GM23338 (cell line): ENCODE measurements at regions not wholly inside any gene's neighbourhood (a gene's known extent, or its start where the extent isn't known, plus 50 kb on each side); places are given as distances from the start of the nearest gene placed in this dataset.

ENCODE experiments used
- ATAC-seq: fragments of 200-7000 bp; cut with Tn5 transposase; 3 replicates; pipeline ENCODE4 v1.9.1; 2020
- DNase-seq: peaks from one replicate; pipeline ENCODE4 v3.0.0-alpha.2; 2015; ENCODE audit warnings: low spot score
- H2AFZ ChIP-seq: fragments of 200-600 bp; sonication (generic); 2 replicates; pipeline ENCODE4 v1.8.0; 2016; ENCODE audit warnings: antibody characterized with exemption, mild to moderate bottlenecking, moderate library complexity
- H3F3A ChIP-seq: fragments of 200-600 bp; sonication (generic); replicated peaks from 2 replicates; pipeline ENCODE4 v1.8.0; 2017; ENCODE audit warnings: antibody characterized with exemption, mixed run types, low read depth
- H3K27ac ChIP-seq: fragments of 200-600 bp; sonication (generic); 2 replicates; pipeline ENCODE4 v1.6.1; 2016; ENCODE audit warnings: low read depth
- H3K27me3 ChIP-seq: fragments of 200-600 bp; sonication (generic); 2 replicates; pipeline ENCODE4 v1.8.0; 2016; ENCODE audit warnings: mild to moderate bottlenecking, mixed run types, moderate library complexity; ENCODE audit not compliant: insufficient read depth
- H3K36me3 ChIP-seq: fragments of 200-600 bp; sonication (generic); 2 replicates; pipeline ENCODE4 v1.8.0; 2016; ENCODE audit warnings: mild to moderate bottlenecking; ENCODE audit not compliant: insufficient read depth
- H3K4me1 ChIP-seq: fragments of 200-600 bp; sonication (generic); 2 replicates; pipeline ENCODE4 v1.8.0; 2016; ENCODE audit warnings: mild to moderate bottlenecking, moderate library complexity; ENCODE audit not compliant: insufficient read depth
- H3K4me2 ChIP-seq: fragments of 200-600 bp; sonication (generic); 2 replicates; pipeline ENCODE4 v1.7.1; 2017; ENCODE audit warnings: mixed run types
- H3K4me3 ChIP-seq: fragments of 200-600 bp; sonication (generic); 2 replicates; pipeline ENCODE4 v1.6.1; 2016; ENCODE audit warnings: mixed run types
- H3K79me2 ChIP-seq: fragments of 200-600 bp; sonication (generic); replicated peaks from 2 replicates; pipeline ENCODE4 v1.8.0; 2017; ENCODE audit warnings: mild to moderate bottlenecking; ENCODE audit not compliant: insufficient read depth
- H3K9me2 ChIP-seq: fragments of 200-600 bp; sonication (generic); 2 replicates; pipeline ENCODE4 v1.8.0; 2017; ENCODE audit not compliant: insufficient read depth
- H4K20me1 ChIP-seq: fragments of 200-600 bp; sonication (generic); replicated peaks from 2 replicates; pipeline ENCODE4 v1.8.0; 2017; ENCODE audit warnings: mild to moderate bottlenecking; ENCODE audit not compliant: insufficient read depth
- H3K27ac Mint-ChIP-seq: 2 replicates; pipeline ENCODE4 v1.8.0; 2020; ENCODE audit warnings: inconsistent platforms, mild to moderate bottlenecking, moderate library complexity, mixed read lengths
- H3K27me3 Mint-ChIP-seq: 3 replicates; pipeline ENCODE4 v1.8.0; 2022; ENCODE audit warnings: low read depth, mild to moderate bottlenecking, moderate library complexity, mixed read lengths, inconsistent platforms; ENCODE audit not compliant: insufficient read depth, poor library complexity
- H3K36me3 Mint-ChIP-seq: 3 replicates; pipeline ENCODE4 v1.8.0; 2021; ENCODE audit warnings: low read depth, mild to moderate bottlenecking, inconsistent platforms, moderate library complexity, mixed read lengths
- H3K4me1 Mint-ChIP-seq: 3 replicates; pipeline ENCODE4 v1.8.0; 2020; ENCODE audit warnings: mild to moderate bottlenecking, inconsistent platforms, mixed read lengths
- H3K4me3 Mint-ChIP-seq: 3 replicates; pipeline ENCODE4 v1.8.0; 2021; ENCODE audit warnings: moderate library complexity, mild to moderate bottlenecking, inconsistent platforms, mixed read lengths
- H3K9me3 Mint-ChIP-seq: 3 replicates; pipeline ENCODE4 v1.8.0; 2020; ENCODE audit warnings: moderate library complexity, mild to moderate bottlenecking, inconsistent platforms, mixed read lengths
- CREB1 ChIP-seq: fragments of 250-450 bp; sonication (Bioruptor Pico); IDR thresholded peaks from 2 replicates; pipeline ENCODE4 v1.5.0; 2020; ENCODE audit warnings: low read depth, mild to moderate bottlenecking, moderate library complexity
- CTCF ChIP-seq, 2 experiments: fragments of 200-600 bp in 1 of 2; sonication (generic) in 1 of 2; conservative IDR thresholded peaks; 2 replicates each; pipeline versions ENCODE4 v1.5.1 to v1.6.1; 2016 to 2017; ENCODE audit warnings: antibody characterized with exemption in 2 of 2, low read depth in 2 of 2, mild to moderate bottlenecking in 2 of 2, moderate library complexity in 1 of 2
- ETS1 ChIP-seq: IDR thresholded peaks from 2 replicates; pipeline ENCODE4 v1.6.1; 2016; ENCODE audit warnings: antibody characterized with exemption
- EZH2 ChIP-seq: fragments of 200-600 bp; sonication (generic); IDR thresholded peaks from one replicate; pipeline ENCODE4 v1.8.0; 2017; ENCODE audit warnings: antibody characterized with exemption, mild to moderate bottlenecking, low read depth; ENCODE audit not compliant: unreplicated experiment
- EZH2phosphoT487 ChIP-seq: fragments of 200-600 bp; sonication (generic); IDR thresholded peaks from one replicate; pipeline ENCODE4 v1.8.1; 2018; ENCODE audit warnings: antibody characterized with exemption; ENCODE audit not compliant: unreplicated experiment
- JUNB ChIP-seq: IDR thresholded peaks from one replicate; pipeline ENCODE4 v1.6.1; 2016; ENCODE audit warnings: antibody characterized with exemption; ENCODE audit not compliant: unreplicated experiment
- NANOG ChIP-seq: IDR thresholded peaks from 2 replicates; pipeline ENCODE4 v1.6.1; 2016; ENCODE audit warnings: antibody characterized with exemption, borderline replicate concordance
- POLR2AphosphoS5 ChIP-seq: IDR thresholded peaks from 2 replicates; pipeline ENCODE4 v1.6.1; 2016; ENCODE audit warnings: antibody characterized with exemption, low read depth
- REST ChIP-seq: IDR thresholded peaks from one replicate; pipeline ENCODE4 v1.6.1; 2018; ENCODE audit warnings: antibody characterized with exemption; ENCODE audit not compliant: unreplicated experiment
- STAT1 ChIP-seq: IDR thresholded peaks from one replicate; pipeline ENCODE4 v1.6.1; 2016; ENCODE audit warnings: antibody characterized with exemption; ENCODE audit not compliant: unreplicated experiment
- ZNF114 ChIP-seq: fragments of 250-450 bp; sonication (Bioruptor Pico); IDR thresholded peaks from 2 replicates; pipeline ENCODE4 v1.5.0; 2020; ENCODE audit warnings: mild to moderate bottlenecking, moderate library complexity
- ZNF331 ChIP-seq: fragments of 250-450 bp; sonication (Bioruptor Pico); IDR thresholded peaks from 2 replicates; pipeline ENCODE4 v1.5.0; 2020; ENCODE audit warnings: low read depth, mild to moderate bottlenecking, moderate library complexity

GRCh38 chr3:73299184-73299691 is 237.8 kb downstream of the EBLN2 start (continued):
- TF ChIP-seq NANOG = no peak
- no peak for TF ChIP-seq ETS1
- TF ChIP-seq EZH2phosphoT487 = no peak
- no peak for TF ChIP-seq CREB1
- TF ChIP-seq STAT1 = no peak
- TF ChIP-seq ZNF114 (CRISPR knock-in tag) = no peak
- TF ChIP-seq REST = no peak
- TF ChIP-seq JUNB = no peak
- no peak for TF ChIP-seq CTCF (conservative IDR thresholded peaks at IDR 0.05; ENCODE audit: low read depth in 2 of 2)
- TF ChIP-seq POLR2AphosphoS5 = no peak
- no peak for TF ChIP-seq ZNF331 (CRISPR knock-in tag)
- no peak for TF ChIP-seq EZH2

- no peaks in the 10 kb centered on the region for H3K36me3 Mint-ChIP-seq
- H3F3A ChIP-seq = no peaks in the 10 kb centered on the region
- H3K9me2 ChIP-seq = no peaks in the 10 kb centered on the region
- no peaks in the 10 kb centered on the region for H3K4me1 ChIP-seq
- no peaks in the 10 kb centered on the region for H3K9me3 Mint-ChIP-seq
- H3K27me3 Mint-ChIP-seq = no peaks in the 10 kb centered on the region
- no peaks in the 10 kb centered on the region for H3K79me2 ChIP-seq
- H3K4me1 Mint-ChIP-seq = no peaks in the 10 kb centered on the region
- H3K36me3 ChIP-seq = no peaks in the 10 kb centered on the region
- ATAC-seq (no peak), DNase-seq (no peak)
- H3K4me2 ChIP-seq = no peak overlapping the region
- peak overlapping the region; percentile 70 for H2AFZ ChIP-seq
- H3K4me3 Mint-ChIP-seq = no peak overlapping the region
- H3K27ac ChIP-seq = no peak overlapping the region
- no peaks in the 10 kb centered on the region; the same call in 1 of the 2 replicates for H4K20me1 ChIP-seq
- no peaks in the 10 kb centered on the region for H3K27me3 ChIP-seq
- H3K27ac Mint-ChIP-seq = peak overlapping the region; percentile 54; the same call in 1 of the 2 replicates
- no peak overlapping the region for H3K4me3 ChIP-seq
- TF ChIP-seq NANOG (no peak), ZNF114 (CRISPR knock-in tag) (no peak), CTCF (conservative IDR thresholded peaks at IDR 0.05; ENCODE audit: low read depth in 2 of 2) (no peak), JUNB (no peak), ETS1 (no peak), CREB1 (no peak), EZH2 (no peak), EZH2phosphoT487 (no peak), REST (no peak), POLR2AphosphoS5 (no peak), STAT1 (no peak)
Measured at GRCh38 chr3:73314151-73314951, 252.9 kb downstream of the EBLN2 start.
